Muscle of back (tissue), 3 donors: ENCODE measurements at regions not wholly inside any gene's neighbourhood (a gene's known extent, or its start where the extent isn't known, plus 50 kb on each side); places are given as distances from the start of the nearest gene placed in this dataset.
"Not testable (repeated sequence)": the region's sequence is repeated elsewhere in the genome, so short reads cannot be mapped to it uniquely, and the experiment has no call there.

Source experiments
- DNase-seq, 3 donors: peaks; one replicate each; pipeline versions ENCODE4 v3.0.0 to v3.0.0-alpha.2; 2013

- no peak for DNase-seq
Observed at GRCh38 chr9:29555502-29555901, 1982.2 kb upstream of the C9orf72 start.

DNA sequence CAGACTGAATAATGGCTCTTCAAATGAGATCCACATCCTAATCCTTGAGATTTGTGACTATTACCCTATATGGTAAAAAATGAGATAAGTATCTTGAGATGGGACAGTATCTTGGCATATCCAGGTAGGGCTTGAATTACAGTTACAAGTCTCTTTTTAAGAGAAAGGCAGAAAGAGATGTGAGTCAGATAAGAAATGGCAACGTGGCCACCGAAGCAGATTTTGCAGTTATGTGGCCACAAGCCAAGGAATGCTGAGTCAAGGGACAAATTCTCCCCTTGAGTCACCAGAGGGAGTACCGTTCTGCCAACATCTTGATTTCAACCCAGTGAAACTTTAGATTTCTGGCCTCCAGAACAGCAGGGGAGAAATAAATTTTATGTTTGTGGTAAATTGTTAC is 1983.0 kb upstream of the C9orf72 start:
- peak in 2 of 3 donors; percentile 1 to 55 for DNase-seq

DNA sequence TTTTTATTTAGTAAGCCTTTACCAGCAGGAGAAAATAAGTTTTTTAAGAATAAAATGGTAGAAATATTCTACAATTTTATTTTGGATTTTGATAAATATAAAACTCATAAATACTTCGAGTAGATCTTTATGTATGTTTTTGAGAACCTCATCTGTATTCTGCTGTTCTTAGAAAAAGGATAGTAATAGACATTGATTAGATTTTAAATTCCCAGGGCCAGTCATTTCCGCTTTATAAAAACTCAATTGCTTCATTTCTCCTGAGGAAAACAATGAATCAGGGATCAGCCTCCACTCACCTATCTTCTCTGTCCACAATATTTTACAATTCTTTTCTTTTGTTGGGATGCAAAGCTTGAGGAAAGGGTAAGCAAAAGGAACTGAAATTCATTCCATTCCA is 1983.5 kb upstream of the C9orf72 start:
- no peak for DNase-seq

DNA sequence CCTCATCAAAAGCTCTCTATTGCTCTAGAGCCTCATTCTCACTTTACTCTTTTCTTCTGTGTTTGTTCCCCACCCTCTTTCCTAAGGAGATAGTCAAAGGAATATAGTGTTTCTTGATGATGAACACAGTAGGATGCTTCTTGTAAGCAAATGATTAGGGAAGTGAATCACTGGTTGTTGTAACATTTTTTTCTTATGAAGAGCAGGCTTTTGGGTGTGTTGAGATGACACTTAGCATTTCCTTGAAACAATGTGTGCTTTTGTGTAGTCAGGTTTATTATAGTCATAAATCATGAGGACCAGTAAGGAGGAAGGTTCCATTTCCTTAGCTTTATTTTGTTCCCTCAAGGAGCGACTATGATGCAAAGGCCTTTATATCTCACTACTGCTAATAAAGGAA is 1991.3 kb upstream of the C9orf72 start:
- no peak for DNase-seq

DNA sequence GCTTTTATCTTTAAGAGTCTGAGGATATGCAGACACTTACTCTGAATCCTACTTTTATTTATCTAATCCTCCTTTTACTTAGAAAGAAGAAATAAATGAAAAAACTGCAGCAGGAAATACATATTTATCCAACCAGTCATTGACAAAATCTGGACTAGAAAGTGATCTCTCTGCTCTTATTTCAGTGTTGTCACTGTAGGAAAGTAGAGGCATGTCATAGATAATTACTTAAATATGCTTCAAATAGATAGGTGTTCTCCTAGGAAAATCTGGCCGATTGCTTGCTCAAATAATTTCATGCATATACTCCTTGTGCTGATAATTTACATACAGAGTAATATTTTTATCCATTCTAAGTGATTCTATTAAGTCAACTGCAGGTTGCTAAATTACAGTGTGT is 2001.9 kb upstream of the C9orf72 start:
- no peak for DNase-seq

DNA sequence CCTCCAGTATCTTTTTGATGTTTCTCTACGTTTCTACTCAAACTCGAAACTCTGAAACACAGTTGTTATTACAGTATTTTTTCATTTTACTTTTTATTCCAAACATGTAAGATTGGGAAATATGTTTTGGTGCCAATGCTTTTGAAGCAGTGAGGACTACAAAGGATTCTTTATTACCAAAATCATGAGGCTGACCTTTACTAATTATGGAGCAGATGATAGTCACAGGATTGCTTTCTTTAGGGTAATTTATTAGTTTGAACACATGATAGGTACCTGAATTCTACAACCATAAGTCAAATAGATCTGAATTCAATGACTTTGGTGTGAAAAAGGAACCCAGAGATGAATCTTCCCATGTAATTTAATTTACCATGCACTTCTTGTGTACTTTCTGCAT is 2015.1 kb upstream of the C9orf72 start:
- no peak for DNase-seq

GRCh38 chr9:29609282-29609681 is 2036.0 kb upstream of the C9orf72 start:
- no peak for DNase-seq

GRCh38 chr9:29613773-29614172 is 2040.5 kb upstream of the C9orf72 start:
- no peak for DNase-seq

DNA sequence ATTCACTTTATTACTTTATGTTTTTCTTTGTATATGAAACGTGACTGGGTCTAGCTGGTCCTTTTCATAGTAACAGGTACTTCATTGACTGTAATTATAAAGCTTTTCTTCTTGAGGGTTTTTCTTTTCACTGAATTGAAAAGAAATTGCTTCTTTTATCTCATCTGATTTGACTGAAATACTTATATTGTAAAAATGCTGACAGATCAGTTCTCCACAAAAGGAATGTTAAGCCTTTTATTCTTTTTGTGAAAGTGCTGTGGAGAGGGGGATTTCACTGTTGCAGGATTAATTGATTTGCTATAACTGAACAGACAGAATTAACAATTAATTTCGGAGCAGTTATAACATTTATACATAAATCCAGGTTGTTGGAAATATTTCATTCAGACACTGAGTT is 2043.6 kb upstream of the C9orf72 start:
- DNase-seq: no peak

GRCh38 chr9:29625292-29625731 is 2052.0 kb upstream of the C9orf72 start:
- peak in 1 of 3 donors; percentile 67 for DNase-seq

DNA sequence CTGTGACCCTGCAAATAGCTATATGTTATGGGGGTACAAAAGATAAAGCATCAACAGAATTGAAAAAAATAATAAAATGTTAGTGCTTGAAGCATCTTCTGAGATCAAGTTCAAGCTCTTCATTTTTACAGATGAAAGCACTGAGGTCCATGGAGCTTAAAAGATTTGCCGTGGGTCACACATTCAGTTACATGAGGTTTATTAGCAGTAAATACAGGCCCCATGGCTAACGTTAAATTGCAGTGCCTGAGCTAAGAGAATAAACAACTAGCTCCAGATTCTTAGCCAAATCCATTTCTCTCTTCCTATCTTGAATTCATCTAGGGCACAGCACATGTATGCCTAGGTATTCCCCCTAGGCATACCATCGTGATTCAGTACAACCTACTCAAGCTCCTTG is 2052.7 kb upstream of the C9orf72 start:
- no peak for DNase-seq

DNA sequence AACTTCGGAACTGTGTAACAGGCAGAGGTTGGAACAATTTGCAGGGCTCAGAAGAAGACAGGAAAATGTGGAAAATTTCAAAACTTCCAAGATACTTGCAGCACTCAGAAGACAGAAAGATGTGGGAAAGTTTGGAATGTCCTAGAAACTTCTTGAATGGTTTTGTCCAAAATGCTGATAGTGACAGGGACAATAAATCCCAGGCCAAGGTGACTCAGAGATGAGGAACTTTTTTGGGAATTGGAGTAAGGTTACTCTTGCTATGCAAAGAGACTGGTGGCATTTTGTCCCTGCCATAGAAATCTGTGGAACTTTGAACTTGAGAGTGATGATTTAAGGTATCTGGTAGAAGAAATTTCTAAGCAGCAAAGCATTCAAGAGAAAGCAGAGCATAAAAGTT is 2055.6 kb upstream of the C9orf72 start:
- not testable (repeated sequence) for DNase-seq

- peak in 1 of 3 donors; percentile 16 for DNase-seq
Observed at GRCh38 chr9:29637471-29638237, 2064.4 kb upstream of the C9orf72 start.

GRCh38 chr9:29640507-29640906 is 2067.2 kb upstream of the C9orf72 start:
- DNase-seq: no peak

DNA sequence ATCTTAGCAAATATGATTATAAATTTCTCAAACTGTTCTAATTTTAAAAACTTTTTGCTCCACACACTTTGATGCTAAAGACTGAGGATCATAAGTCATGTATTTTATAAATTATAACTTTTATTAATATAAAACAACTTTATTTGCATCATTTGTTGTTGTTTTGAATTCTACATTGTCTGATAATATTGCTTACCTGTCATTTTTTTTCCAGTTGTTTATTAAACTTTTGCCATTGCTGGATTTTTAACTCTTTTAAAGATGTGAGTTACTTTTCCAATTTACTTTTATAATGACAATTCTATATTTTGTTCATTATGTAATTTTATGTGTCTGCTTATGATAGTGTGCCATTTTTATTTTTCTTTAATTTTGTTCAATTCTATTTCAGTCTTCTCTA is 2071.2 kb upstream of the C9orf72 start:
- DNase-seq: no peak

- no peak for DNase-seq
Observed at GRCh38 chr9:29647451-29647850, 2074.2 kb upstream of the C9orf72 start.

- no peak for DNase-seq
Observed at GRCh38 chr9:29648132-29648531, 2074.9 kb upstream of the C9orf72 start.

GRCh38 chr9:29648601-29649000 is 2075.3 kb upstream of the C9orf72 start:
- DNase-seq: peak in 2 of 3 donors; percentile 20 to 71

DNA sequence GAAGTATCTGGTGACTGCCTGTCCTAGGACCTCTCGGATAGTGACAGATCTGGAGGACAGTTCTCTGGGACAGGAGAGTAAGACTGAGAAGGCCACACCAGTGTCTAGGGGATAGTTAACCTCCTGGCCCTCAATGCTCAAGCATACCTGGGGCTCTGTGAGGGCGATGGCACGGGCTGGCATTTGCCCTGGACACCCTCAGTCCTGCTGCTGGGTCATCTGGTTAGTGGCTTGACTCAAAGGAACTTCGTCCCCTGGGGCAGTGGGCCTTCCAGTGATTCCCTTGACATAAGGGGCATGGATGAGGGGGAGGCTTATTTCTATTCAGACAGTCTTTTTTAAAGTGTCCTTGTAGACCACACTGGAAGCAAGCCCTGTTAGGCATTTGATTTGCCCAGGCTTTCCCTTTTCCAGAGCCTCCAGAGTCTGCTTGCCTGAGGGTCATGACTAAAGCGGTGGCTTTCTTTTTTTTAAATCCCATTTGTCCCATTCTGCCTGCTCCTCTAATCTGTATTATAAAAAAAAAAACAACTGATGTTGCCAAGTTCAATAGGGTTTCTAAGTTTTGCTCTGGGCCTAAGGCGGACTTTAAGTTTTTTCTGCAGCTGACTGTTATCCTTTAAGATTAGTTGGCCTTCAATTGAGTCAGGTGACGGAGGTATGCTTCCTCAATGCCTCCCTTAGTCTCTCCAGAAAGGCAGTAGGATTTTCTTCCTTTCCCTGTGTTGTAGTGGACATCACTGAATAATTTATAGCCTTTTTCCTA is 2083.5 kb upstream of the C9orf72 start:
- no peak for DNase-seq

- DNase-seq: no peak
Observed at GRCh38 chr9:29657821-29658220, 2084.5 kb upstream of the C9orf72 start.

DNA sequence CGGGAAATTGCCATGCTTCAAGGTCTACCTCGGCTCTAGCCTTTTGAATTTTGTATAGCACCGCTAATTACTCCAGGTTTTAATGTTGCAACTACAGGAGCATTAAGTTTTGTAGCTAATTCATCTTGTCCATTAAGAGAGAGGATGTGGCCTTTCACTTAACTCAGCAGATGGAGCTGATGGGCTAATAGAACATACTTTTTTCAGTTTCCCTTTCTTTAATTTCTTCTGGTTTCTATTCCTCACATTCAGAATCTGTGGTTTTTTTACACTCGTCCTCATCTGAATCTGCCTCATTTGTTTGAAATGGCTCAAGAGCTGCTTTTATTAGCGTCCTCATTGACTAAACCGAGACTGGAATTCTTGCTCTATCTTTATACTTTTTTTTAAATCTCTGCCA is 2085.7 kb upstream of the C9orf72 start:
- DNase-seq: no peak

DNA sequence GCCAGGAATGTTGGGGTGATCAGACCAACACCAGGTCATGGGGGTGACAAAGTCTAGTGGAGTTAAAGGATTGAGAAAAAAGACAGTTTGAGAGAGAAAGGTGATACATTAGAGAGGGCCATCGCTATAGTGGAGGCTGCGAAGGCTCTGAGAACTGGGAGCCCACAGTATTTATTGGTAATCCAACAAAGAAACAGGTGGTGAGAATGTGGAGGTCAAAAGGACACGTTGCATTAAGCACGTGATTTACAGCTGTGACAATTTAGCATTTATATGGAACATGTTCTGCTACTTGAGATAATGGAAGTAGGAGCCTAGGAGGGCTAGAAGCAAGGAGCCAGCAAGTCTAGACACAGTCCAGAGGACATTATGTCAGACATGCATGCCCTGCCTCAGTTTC is 2086.5 kb upstream of the C9orf72 start:
- DNase-seq: no peak

DNA sequence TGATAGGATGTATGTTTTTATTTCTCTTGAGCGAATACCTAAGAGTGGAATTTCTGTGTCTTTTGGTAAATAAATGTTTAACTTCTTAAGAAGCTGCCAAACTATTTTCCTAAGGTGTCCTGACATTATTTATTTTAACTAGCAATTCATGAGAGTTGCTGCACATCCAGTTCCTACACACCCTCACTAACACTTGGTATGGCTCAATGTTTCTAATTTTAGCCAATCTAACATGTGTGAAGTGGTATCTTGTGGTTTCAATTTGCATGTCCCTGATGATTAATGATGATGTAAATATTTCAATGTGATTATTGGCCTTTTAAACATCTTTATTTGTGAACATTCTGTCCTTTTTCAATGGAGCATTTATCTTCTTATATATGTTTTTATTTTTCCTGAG is 2095.5 kb upstream of the C9orf72 start:
- peak in 1 of 3 donors; percentile 25 for DNase-seq
